D341Med (cell line): ENCODE measurements at regions not wholly inside any gene's neighbourhood (a gene's known extent, or its start where the extent isn't known, plus 50 kb on each side); places are given as distances from the start of the nearest gene placed in this dataset.
"Not testable (repeated sequence)": the region's sequence is repeated elsewhere in the genome, so short reads cannot be mapped to it uniquely, and the experiment has no call there.

Experiments used
- DNase-seq: peaks from one replicate; pipeline ENCODE4 v3.0.0; 2012; ENCODE audit warnings: low spot score

DNA sequence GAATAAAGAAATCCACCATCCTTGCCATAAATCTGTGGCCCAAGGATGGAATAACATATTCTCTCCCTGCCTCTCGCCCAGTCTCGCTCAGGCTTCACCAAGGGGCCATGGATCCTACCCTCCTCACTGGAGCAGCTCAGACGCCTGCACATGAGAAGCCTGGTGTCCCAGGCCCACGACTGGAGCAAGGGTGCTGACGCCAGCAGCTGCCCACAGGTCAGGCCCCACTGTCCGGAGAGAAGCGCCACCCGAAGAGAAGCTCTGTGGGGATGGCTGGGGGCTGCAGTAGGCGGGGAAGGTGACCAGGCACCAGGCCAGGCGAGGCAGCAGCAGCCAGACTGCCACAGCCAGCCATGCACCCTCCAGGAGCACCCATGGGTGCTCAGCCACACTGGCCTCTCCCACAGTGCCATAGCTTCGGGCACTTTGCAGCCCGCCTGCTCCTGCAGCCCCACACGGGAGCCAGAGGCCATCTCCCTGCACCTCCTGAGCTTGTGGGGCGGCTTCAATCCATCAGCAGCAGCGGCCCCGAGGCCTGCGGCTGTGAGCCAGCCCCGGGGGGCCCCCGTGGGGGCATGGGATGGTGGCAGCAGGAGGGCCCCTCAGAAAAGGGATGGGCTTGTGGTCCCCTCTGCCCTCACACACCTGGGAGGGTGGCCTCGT lies 286.2 kb upstream of the SGK1 start:
- DNase-seq, result no peak

DNA sequence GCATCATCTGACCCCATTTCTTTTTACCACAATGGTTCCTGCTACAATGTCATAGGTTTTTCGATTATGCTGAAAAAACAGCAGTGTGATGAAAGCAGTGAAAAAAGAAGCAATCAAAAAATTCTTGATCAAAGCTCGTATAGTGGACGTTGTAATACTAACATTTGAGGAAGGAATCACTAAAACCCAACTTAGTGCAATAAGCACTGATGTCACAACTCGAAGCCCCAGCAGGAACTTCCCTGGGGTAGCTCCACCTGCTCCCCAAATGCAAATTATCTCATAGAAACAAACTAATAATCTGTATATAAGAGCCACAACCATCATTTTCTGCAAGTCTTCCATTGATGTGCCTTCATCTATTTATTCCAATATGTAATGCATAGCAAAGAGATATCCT lies 285.6 kb upstream of the SGK1 start:
- no peak for DNase-seq

DNA sequence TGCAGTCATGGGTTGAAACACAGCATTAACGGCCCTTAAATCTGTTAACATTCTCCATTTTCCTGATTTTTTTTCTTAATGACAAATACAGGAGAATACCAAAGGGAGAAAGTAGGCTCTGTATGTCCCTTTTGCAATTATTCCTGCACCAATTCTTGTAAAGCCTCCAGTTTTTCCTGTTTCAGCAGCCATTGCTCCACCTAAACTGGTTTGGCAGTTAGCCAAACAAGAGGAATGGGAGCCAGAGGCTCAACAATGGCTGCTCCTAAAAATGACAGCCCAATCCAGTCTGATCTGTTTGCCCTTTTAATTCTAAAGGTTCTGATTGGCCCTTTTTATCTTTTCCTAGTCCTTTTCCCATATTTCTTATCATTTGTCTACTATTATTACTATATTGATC lies 284.2 kb upstream of the SGK1 start:
- DNase-seq, result no peak

- DNase-seq, result no peak
Measured at GRCh38 chr6:134600671-134601070, 282.8 kb upstream of the SGK1 start.

DNA sequence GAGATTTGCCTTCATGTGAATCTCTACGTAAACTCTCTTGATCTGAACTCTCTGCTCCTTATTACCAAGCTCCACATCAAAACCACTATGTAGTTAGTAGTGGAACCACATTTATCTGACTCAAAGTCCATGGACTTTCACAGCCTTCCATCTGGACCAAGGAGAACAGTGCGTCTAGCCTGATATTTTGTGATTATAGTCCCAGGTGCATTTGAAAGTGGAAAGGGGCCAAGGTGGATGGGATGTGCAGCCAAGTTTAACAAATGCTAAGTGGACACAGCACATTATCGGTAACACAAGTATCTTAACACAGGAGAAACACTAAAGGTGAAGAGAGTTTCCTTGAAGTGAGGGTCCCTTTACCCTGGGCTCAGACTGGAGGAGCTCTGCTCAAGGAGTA lies 281.2 kb upstream of the SGK1 start:
- DNase-seq, result no peak

DNA sequence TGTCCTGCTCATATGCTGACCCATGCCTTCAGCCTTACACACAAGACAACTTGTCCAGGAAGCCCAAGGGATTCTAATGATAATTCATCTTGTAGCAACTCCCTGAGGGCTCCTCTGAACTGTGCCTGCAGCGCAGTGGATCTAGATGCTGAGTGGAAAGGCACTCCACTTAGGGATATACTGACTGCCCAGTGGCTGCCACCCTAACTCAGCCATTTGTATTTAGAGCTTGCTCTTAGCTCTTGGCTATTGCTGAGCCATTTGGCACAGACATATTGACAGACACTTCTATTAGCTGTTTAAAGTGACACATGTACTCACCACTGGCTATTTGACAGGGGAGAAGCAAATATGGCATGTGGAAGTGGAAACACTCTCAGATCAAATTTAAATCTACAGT lies 278.3 kb upstream of the SGK1 start:
- DNase-seq, result no peak

DNA sequence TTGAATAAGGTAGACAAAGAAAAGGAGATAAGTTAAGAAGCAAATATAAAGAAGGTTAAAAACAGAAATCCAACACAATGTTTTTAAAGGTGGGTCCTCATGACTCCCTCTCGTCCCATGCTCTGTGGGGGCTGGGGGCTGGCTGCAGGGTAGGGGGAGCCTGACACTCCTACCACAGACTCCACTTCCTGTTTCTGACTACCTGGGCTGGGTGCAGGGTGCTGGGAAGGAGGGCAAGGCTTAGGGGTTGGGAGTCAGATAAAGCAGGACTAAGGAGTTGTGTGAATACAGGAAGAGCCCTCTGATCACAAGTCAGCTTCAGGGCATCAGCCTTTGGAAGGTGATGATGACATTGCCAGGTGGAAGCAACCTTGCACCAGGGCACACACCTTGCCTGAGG lies 277.0 kb upstream of the SGK1 start:
- no peak for DNase-seq

- DNase-seq, result no peak
Measured at GRCh38 chr6:134593887-134594286, 276.0 kb upstream of the SGK1 start.

DNA sequence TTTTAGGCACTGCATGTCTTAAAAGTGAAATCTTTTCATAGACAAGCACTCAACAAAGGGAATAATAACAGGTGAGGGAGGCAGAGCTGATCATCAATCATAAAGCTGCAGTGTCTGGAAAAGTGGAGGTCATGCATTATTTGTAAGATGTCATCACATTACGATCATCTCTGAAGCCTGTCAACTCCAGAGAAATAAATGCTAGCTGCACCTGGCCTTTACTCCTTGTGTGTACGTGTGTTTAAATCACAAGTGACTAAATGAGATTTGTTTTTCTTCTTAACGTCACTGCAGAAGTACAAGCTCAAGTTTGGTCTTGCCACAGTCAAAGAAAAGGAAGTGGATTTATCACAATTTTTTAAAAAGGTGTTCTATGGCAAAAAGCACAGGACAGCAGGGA lies 275.5 kb upstream of the SGK1 start:
- DNase-seq, result no peak

DNA sequence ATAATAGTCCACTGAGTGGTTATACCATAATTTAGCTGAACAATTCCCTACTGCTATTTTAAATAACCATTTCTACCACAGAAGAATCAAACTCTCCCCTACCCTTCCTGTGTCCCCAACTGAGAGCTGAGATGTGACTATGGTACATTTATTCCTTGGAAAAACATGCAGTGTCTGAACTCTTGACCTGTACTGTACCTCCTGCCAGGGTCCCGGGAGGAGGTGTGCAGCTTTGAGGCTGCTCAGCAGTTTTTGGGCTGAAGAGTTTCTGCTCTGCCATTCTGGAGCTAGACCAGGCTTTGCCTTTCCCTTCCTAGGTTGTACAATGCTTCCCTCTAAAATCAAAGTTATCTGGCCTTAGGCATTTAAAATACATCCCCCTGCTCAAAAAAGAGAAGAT lies 275.1 kb upstream of the SGK1 start:
- DNase-seq, result no peak

DNA sequence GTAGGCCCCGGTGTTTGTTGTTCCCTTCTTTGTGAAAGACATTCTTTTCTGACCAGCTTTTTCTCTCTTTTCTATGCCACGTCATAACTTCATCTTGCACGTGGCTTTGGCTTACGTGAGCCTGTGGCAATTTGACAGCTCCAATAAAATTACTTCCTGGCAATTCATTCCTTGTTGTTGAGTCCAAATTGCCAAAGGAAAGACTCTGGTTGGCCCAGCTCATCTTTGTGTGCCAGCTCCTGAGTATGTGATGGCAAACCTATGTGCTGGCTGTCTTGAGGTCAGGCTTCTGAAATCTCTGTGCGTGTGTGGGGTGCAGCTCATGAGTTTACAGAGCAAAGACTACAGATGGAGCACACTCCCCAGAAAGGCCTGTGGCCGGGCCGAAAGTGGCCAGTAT lies 272.5 kb upstream of the SGK1 start:
- DNase-seq, result no peak

GRCh38 chr6:134590004-134590403 lies 272.1 kb upstream of the SGK1 start:
- no peak for DNase-seq

DNA sequence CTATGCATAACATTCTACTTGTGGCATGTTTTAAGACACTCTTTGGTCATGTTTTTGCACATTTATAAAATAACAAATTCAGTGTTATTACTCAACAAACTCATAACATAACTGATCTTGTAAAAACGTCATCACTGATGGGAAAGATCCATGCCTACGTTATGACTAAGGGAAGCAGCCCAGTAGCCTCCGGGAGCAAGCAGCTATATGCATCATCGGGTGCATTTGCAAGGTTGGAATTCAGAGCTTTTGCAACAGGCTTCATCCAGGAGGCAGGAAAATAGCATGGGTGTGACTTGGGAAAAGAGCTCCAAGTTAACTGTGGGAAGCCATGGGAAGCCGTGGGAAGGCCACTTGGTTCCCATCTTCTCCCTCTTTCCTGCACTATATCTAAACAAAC lies 271.6 kb upstream of the SGK1 start:
- DNase-seq, result no peak

DNA sequence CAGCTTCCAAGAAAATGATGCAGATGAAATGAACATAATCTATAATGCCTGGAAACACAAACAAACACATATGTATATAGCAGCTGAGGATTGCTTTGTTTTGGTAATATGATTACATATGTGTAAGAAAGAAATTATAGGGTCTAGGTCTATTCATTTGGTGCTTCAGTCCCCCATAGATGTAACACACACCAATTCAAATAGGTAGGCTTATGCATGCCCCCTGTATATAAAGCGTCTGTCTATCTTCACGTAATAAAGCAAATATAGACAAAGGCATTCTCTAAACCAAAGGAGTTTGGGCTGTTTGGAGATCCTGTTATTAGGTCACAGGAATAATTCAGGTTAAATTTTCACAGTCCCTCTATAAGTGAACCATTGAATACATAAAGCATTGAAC lies 270.4 kb upstream of the SGK1 start:
- DNase-seq, result no peak

DNA sequence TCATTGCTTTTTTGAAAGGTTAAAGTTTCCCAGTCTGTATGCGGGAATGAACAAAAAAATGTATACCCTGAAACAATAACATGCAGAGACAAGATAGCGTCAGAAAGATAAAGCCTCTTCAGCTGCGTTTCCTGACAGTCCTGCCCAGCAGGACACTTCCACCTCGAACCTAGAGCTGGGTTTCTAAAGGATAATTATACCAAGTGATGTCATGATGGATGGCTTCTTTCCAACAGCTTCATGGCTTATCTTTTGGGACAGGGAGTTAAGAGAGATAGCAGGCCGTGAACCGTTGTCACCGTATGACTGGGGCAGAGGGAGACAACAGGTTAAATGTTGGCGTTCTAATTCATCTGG lies 267.6 kb upstream of the SGK1 start:
- no peak for DNase-seq

GRCh38 chr6:134584847-134585516 lies 267.1 kb upstream of the SGK1 start:
- no peak for DNase-seq

GRCh38 chr6:134577998-134578397 lies 260.1 kb upstream of the SGK1 start:
- DNase-seq, result no peak

DNA sequence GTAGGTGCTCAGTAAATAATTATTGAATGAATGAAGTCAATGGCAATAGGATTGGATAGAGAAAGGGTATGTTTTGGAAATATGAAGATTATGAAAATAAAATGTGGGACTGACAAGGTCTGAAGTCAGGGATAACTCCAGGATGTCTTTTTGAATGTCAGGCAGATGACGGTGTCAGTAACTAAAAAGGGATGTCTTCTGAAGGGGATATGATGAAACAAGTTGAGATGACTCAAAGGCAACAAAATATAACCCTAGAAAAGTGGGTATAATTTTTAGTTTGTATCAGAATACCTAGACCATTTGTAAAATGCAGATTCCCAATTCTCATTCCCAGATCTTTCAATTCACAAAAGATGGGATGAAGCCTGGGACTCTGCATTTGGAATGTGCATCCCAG lies 257.3 kb upstream of the SGK1 start:
- no peak for DNase-seq

DNA sequence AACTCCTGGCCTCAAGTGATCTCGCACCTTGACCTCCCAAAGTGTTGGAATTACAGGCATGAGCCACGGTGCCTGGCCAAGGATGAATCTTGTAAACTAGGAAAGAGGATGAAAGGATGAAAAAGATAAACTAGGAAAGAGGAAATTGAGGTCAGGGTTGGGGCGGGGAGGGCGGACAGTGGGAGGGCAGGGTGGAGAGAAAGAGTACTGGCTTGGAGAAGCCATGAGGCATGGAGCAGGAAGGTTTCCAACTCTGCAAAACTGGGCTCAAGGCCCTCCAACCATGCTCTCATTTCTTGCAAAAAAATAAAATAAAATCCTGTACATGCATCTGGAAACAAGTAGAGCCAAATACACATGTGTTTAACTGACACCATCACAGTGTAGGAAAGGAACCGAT lies 256.6 kb upstream of the SGK1 start:
- DNase-seq, result no peak

DNA sequence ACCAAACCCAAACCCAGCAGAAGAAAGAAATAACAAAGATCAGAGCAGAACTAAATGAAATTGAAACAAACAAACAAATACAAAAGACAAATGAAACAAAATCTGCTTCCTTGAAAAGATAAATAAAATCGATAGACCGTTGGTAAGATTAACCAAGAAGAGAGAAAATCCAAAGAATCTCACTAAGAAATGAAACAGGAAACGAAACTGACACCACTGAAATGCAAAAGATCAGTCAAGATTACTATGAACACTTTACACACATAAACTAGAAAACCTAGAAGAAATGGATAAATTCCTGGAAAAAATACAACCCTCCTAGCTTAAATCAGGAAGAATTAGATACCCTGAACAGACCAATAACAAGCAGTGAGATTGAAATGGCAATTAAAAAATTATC lies 252.1 kb upstream of the SGK1 start:
- DNase-seq, result not testable (repeated sequence)

DNA sequence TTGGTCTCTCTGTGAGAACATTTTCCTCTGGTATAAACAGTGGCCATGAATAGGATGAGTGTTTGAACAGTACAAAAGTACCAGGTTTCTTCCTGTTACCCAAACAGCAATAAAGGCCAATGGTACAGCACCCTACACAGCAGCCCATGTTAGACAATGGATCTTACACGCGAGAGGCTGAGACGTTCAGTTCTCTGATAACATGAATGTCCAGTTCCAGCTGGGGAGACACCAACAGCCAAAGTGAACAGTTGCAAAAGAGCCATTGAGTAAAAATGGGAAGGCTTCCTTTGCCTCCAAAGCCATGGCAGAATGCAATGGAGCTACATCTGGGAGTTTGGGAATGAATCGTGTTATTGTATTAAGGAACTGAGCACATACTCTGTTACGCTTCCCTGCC lies 246.8 kb upstream of the SGK1 start:
- DNase-seq, result no peak

GRCh38 chr6:134560019-134560418 lies 242.1 kb upstream of the SGK1 start:
- DNase-seq, result no peak

- DNase-seq, result no peak
Measured at GRCh38 chr6:134557509-134557908, 239.6 kb upstream of the SGK1 start.

DNA sequence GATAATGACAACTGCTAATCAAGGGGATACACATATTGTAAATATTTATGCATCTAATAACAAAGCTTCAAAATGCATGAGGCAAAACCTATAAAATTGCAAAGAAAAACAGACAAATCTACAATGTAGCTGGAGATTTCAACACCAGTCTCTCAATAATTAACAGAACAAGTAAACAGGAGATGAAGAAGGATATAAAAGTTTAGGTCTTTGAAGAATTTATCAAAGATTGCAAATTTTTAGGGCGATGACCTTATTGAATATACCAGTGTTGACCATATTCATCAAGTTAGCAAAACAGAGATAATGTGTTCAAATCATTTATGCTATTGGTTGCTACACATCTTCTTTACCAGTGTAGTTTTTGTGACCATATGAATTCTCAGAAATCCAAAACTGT lies 237.8 kb upstream of the SGK1 start:
- DNase-seq, result no peak
